T-helper 17 cell (primary cell): ENCODE measurements at regions not wholly inside any gene's neighbourhood (a gene's known extent, or its start where the extent isn't known, plus 50 kb on each side); places are given as distances from the start of the nearest gene placed in this dataset.
"Not testable (repeated sequence)": the region's sequence is repeated elsewhere in the genome, so short reads cannot be mapped to it uniquely, and the experiment has no call there.

Experiments
- ATAC-seq: fragments of 150-1000 bp; cut with Tn5 transposase; 2 replicates; pipeline ENCODE4 v1.10.0; 2021; ENCODE audit warnings: mild to moderate bottlenecking, moderate library complexity
- DNase-seq, 3 donors: peaks; one replicate each; pipeline versions ENCODE4 v3.0.0 to v3.0.0-alpha.2; 2020 to 2021
- H3K9me3 ChIP-seq: one replicate; pipeline ENCODE4 v1.7.0; 2013; ENCODE audit warnings: low read length, mild to moderate bottlenecking; ENCODE audit not compliant: control insufficient read depth, poor library complexity, severe bottlenecking
- H3K27ac Mint-ChIP-seq: one replicate; pipeline ENCODE4 v1.8.0; 2022; ENCODE audit warnings: mild to moderate bottlenecking, moderate library complexity, mixed read lengths
- H3K27me3 Mint-ChIP-seq: one replicate; pipeline ENCODE4 v1.8.0; 2022; ENCODE audit warnings: mixed read lengths
- H3K36me3 Mint-ChIP-seq: one replicate; pipeline ENCODE4 v1.8.0; 2022; ENCODE audit warnings: low read depth, mixed read lengths
- H3K4me1 Mint-ChIP-seq: one replicate; pipeline ENCODE4 v1.8.0; 2022; ENCODE audit warnings: mild to moderate bottlenecking, mixed read lengths
- H3K4me3 Mint-ChIP-seq: one replicate; pipeline ENCODE4 v1.8.0; 2022; ENCODE audit warnings: mild to moderate bottlenecking, moderate library complexity, mixed read lengths

GRCh38 chr2:113551637-113552318, 53.3 kb downstream of the FOXD4L1 start:
- H3K9me3 ChIP-seq, H3K27ac Mint-ChIP-seq, H3K27me3 Mint-ChIP-seq, H3K4me1 Mint-ChIP-seq, H3K36me3 Mint-ChIP-seq: not testable (repeated sequence)
- H3K4me3 Mint-ChIP-seq: peak overlapping the region; percentile 76
- peak in 2 of 3 donors; percentile 27 to 39 for DNase-seq
- peak; percentile 90 for ATAC-seq

DNA sequence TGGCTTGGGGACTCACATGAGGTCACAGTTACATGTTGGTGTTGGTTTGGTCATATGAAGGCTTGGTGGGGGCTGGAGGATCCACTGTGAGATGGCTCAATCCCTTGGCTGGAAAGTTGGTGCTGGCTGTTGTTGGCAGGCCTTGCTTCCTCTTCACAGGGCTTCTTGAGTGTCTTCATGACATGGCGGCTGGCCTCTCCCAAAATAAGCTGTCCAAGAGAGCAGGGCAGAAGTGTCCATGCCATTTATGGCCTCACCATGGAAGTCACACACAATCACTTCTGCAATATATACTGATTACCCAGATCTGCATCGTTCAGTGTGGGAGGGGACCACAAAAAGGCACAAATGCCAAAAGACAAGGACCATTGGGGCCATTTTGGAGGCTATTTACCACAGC, 61.4 kb downstream of the FOXD4L1 start:
- not testable (repeated sequence) for H3K4me1 Mint-ChIP-seq, DNase-seq, H3K4me3 Mint-ChIP-seq, H3K36me3 Mint-ChIP-seq, H3K27ac Mint-ChIP-seq, ATAC-seq, H3K27me3 Mint-ChIP-seq, H3K9me3 ChIP-seq

GRCh38 chr2:113562662-113563061, 64.2 kb downstream of the FOXD4L1 start:
- not testable (repeated sequence) for ATAC-seq, H3K36me3 Mint-ChIP-seq, DNase-seq, H3K9me3 ChIP-seq, H3K4me1 Mint-ChIP-seq, H3K4me3 Mint-ChIP-seq, H3K27ac Mint-ChIP-seq, H3K27me3 Mint-ChIP-seq

DNA sequence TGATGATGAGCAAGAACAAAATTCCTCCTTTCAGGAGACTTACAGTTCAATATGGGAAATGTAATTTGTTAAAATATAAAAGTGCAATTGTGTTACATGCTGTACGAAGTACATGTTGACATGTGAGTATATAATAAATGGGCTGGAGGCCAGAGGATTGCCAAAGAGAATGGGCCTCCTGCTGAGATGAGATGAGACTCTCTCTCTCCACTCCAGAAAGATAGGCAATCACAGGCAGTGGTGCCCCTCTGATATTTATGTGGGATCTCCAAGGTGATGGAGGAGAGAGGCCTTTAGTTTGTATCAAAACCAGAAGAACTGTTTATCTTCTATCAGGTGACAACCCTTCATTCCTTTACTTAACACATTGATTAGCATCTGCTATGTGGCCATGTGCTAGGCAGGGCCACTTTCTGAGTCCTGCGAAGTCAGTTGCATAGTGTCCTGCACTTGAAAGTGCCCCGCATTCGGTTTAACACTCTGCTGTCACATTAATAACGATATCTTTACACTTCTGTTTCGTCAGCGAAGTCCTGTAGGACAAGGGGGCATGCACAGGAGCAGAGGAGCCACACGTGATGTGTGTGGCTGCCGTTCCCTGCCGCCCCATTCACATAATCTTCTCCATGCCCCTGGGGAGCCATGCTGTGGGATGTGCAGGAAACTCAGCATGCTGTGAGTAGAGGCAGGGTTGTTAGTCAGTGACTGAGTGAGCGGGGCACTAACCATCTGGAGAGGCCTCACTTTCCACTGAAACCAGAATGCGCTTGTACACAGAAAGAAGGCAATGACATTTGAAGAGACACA, 60.2 kb upstream of the RABL2A start:
- not testable (repeated sequence) for H3K27me3 Mint-ChIP-seq, H3K4me3 Mint-ChIP-seq, H3K27ac Mint-ChIP-seq, ATAC-seq, H3K4me1 Mint-ChIP-seq, DNase-seq, H3K9me3 ChIP-seq, H3K36me3 Mint-ChIP-seq

- not testable (repeated sequence) for H3K4me3 Mint-ChIP-seq, H3K4me1 Mint-ChIP-seq, DNase-seq, H3K27ac Mint-ChIP-seq, H3K36me3 Mint-ChIP-seq, H3K27me3 Mint-ChIP-seq, ATAC-seq, H3K9me3 ChIP-seq
Measured at GRCh38 chr2:113567481-113567849, 59.6 kb upstream of the RABL2A start.

- H3K9me3 ChIP-seq, DNase-seq, H3K4me3 Mint-ChIP-seq, H3K27ac Mint-ChIP-seq, H3K36me3 Mint-ChIP-seq, H3K4me1 Mint-ChIP-seq, ATAC-seq, H3K27me3 Mint-ChIP-seq: not testable (repeated sequence)
Measured at GRCh38 chr2:113568231-113568630, 58.8 kb upstream of the RABL2A start.

DNA sequence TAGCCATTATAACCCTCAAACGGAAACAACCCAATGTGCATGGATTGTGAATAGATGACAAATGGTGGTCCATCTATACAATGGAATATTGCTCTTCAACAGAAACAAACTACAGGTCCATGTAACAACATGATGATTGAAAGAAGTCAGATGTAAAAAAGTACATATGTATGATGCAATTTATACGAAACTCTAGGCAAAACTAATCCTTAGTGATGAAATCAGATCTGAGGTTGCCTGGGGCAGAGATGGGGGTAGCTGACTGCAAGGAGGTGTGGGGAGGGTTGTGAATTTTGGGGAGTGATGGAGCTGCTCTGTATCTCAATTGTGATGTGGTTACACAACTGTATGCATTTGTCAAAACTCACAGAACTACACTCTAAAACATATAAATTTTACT, 57.0 kb upstream of the RABL2A start:
- not testable (repeated sequence) for DNase-seq, H3K27me3 Mint-ChIP-seq, H3K4me3 Mint-ChIP-seq, H3K9me3 ChIP-seq, H3K36me3 Mint-ChIP-seq, H3K4me1 Mint-ChIP-seq, ATAC-seq, H3K27ac Mint-ChIP-seq

DNA sequence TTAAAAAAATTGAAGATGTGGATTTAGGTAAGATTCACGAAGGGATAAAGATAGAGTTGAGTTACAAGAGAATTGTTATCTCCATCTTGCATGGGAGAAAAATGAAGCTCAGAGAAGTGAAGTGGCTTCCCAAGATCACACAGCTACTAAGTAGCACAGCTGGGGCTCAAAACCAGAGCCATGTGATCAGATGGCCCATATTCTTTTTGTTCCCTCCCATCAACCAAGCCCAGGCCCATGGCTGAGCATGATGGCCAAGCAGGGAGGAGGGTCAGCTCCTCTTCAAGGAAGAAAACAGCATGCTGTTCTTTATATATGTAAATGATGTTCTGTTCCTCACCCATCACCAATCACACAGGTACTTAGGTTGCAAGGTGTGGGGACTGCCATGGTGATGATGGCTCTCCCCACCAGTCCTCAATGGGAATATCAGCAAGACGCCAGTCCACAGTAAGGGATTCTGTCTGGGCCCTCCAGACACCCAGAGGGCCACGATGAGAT, 56.5 kb upstream of the RABL2A start:
- not testable (repeated sequence) for H3K36me3 Mint-ChIP-seq, H3K27ac Mint-ChIP-seq, H3K27me3 Mint-ChIP-seq, H3K4me1 Mint-ChIP-seq, H3K4me3 Mint-ChIP-seq, H3K9me3 ChIP-seq, ATAC-seq, DNase-seq

GRCh38 chr2:113571482-113572068, 55.5 kb upstream of the RABL2A start:
- not testable (repeated sequence) for H3K9me3 ChIP-seq, H3K4me3 Mint-ChIP-seq, DNase-seq, H3K27me3 Mint-ChIP-seq, H3K36me3 Mint-ChIP-seq, H3K4me1 Mint-ChIP-seq, H3K27ac Mint-ChIP-seq, ATAC-seq

DNA sequence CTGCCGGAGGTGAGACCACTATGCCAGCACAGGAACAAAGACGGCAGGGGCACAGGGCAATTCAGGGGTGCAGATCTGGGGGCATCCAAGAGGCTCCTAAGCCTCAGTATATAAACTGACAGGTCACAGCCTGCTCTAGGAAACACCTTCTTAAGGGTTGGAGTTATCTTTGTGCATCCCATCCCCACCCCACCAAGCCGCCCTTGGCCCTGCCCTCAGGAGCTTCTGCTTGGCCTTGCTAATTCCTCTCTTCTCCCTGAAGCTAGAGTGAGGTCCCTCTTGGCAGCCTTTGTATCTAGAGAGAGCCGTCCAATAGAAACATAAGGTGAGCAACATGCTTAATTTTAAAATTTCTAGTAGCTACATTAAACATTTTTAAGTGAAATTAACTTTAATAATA, 51.3 kb upstream of the RABL2A start:
- H3K36me3 Mint-ChIP-seq, H3K4me3 Mint-ChIP-seq, ATAC-seq, H3K27me3 Mint-ChIP-seq, H3K9me3 ChIP-seq, H3K4me1 Mint-ChIP-seq, H3K27ac Mint-ChIP-seq, DNase-seq: not testable (repeated sequence)

DNA sequence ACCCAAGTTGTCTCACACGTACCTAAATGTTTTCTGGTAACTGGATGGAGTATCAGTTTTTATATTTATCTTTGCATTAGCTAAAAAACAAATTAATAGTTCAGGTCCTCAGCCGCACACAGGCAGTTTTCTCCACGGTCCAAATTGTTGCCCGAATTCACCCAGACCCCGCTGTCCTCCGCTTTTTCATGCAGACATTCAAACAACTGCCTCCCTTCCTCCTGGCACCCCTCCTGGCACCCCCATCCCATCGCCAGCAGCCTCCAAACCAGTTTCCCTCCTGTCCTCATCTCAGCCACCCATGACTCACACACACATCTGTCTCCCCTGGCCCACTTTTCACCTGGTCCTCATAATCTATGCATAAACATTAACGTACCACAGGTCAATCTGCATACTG, 50.7 kb upstream of the RABL2A start:
- not testable (repeated sequence) for H3K4me1 Mint-ChIP-seq, DNase-seq, H3K27me3 Mint-ChIP-seq, H3K9me3 ChIP-seq, H3K4me3 Mint-ChIP-seq, H3K36me3 Mint-ChIP-seq, ATAC-seq
- peak overlapping the region; percentile 39 for H3K27ac Mint-ChIP-seq
